Right lobe of liver (tissue), 4 donors: ENCODE measurements at regions not wholly inside any gene's neighbourhood (a gene's known extent, or its start where the extent isn't known, plus 50 kb on each side); places are given as distances from the start of the nearest gene placed in this dataset.

Source experiments
- POLR2A ChIP-seq: fragments of 450-650 bp; IDR thresholded peaks from one replicate; pipeline ENCODE4 v1.6.1; 2017; ENCODE audit warnings: antibody characterized with exemption, mild to moderate bottlenecking
- TF ChIP-seq, protein P1 (sequence below), 4 donors: fragments of 200-600 bp in 3 of 4; fragments of 450-650 bp in 1 of 4; IDR thresholded peaks; one replicate each; pipeline versions ENCODE4 v1.5.1 to v1.8.0; 2016 to 2022; ENCODE audit warnings: antibody characterized with exemption in 4 of 4, mild to moderate bottlenecking in 2 of 4
- donor health status: DM: no; HTN: no; CAD: no.
- donor health status: DM: no; HTN: no; CAD: no.
- donor health status: DM: no; HTN: yes; CAD: no.

DNA sequence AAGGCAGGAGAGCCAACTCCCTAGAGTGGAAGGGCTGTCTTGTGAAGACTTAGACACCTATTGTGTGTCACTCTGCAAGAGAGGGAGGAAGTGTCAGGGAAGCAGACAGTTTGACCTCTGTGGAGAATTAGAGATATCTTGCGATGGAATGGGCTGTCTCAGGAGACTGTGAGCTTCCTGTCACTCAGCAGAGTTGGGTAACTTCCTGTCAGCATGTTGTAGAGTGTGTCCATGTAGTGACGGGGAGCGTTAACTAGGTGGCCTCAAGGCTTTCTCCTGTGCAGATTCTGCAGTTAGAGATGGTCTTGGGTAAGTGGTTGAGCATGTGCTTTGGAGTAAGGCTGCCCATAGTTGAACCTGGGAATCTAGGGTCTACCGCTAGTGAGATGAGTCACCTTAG is 136.5 kb downstream of the KIF4B start:
- TF ChIP-seq, protein P1, sequence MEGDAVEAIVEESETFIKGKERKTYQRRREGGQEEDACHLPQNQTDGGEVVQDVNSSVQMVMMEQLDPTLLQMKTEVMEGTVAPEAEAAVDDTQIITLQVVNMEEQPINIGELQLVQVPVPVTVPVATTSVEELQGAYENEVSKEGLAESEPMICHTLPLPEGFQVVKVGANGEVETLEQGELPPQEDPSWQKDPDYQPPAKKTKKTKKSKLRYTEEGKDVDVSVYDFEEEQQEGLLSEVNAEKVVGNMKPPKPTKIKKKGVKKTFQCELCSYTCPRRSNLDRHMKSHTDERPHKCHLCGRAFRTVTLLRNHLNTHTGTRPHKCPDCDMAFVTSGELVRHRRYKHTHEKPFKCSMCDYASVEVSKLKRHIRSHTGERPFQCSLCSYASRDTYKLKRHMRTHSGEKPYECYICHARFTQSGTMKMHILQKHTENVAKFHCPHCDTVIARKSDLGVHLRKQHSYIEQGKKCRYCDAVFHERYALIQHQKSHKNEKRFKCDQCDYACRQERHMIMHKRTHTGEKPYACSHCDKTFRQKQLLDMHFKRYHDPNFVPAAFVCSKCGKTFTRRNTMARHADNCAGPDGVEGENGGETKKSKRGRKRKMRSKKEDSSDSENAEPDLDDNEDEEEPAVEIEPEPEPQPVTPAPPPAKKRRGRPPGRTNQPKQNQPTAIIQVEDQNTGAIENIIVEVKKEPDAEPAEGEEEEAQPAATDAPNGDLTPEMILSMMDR (IDR thresholded peaks at IDR 0.05) = no peak
- TF ChIP-seq POLR2A = no peak
